Transverse colon (tissue), 4 donors: ENCODE measurements at regions not wholly inside any gene's neighbourhood (a gene's known extent, or its start where the extent isn't known, plus 50 kb on each side); places are given as distances from the start of the nearest gene placed in this dataset.

ENCODE experiments used
- CTCF ChIP-seq, 5 experiments: fragments of 200-600 bp in 3 of 5; fragments of 450-650 bp in 2 of 5; sonication (generic) in 3 of 5; IDR thresholded peaks; 1 replicate in 2 of 5; 2 replicates in 3 of 5; pipeline ENCODE4 v1.5.1; 2016 to 2017; ENCODE audit warnings: antibody characterized with exemption in 5 of 5, inconsistent platforms in 3 of 5, mild to moderate bottlenecking in 2 of 5, moderate library complexity in 1 of 5
- EP300 ChIP-seq: sonication (generic); formaldehyde crosslinking; IDR thresholded peaks from one replicate; pipeline ENCODE4 v1.6.1; 2017; ENCODE audit warnings: antibody characterized with exemption, low read depth
- POLR2AphosphoS5 ChIP-seq, 3 donors: sonication (generic); formaldehyde crosslinking; IDR thresholded peaks; one replicate each; pipeline ENCODE4 v1.6.1; 2016; ENCODE audit warnings: antibody characterized with exemption in 3 of 3

DNA sequence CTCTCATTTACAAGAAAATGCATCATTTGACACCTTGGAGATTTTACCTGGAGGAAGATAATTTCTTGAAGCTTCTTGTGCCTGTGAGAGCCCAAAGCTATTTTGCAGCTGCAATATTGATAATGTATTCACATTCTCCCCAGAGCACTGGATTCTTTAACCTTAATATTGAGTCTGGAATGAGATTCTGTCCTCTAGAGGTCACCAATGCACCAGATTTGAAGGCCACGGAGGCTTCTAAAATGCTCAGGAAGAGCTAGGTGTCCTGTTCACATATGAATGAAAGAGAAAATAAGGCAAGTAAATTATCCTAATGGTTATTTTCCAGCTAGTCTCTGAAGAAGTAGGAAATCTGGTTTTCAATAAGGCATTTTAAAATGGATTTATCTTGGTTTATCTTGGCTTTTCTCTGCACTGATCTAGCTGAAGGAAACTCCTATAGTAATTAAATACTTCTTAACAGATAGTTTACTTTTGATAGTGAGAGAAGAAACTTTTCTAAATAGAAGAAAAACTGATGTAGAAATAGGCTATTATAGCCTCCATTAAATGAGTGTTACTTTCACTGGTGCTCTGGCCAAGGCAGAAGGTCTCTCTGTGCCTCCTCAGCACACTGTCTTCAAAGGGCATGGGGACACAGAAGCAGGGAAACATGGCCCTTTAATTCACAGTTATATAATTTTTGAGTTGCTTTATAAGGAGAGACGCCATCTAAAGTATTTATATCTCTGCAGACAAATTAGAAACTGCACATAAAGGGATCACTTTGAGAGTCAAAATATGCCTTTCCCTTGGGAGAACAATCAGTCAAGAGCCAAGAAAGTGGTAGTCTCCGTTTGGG is 297.0 kb upstream of the ACTBL2 start:
- peak; percentile 44 to 59 (median 47) for TF ChIP-seq CTCF (IDR thresholded peaks at IDR 0.05)
- TF ChIP-seq POLR2AphosphoS5 (IDR thresholded peaks at IDR 0.05), result no peak
- no peak for TF ChIP-seq EP300
